ENCODE measurements at regions not wholly inside any gene's neighbourhood (a gene's known extent, or its start where the extent isn't known, plus 50 kb on each side); places are given as distances from the start of the nearest gene placed in this dataset.

DNA sequence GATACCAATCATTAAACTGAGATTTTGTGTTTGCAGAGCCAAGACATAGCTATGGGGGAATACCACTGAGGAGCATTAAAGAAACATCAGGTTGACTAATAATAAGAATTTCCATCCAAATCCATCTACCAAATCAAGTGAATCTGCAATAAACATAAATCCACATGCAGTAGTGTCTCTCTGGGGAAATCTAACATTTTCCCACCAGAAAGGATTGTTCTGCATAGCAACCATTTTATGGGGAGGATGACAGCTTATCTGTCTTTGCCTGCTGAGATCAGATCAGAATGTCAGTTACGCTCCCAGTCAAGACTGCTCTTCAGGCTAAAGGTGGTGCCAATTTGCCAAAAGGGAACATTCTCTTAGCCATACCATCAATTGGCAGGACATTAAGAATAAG lies 1098.9 kb upstream of the CHAC2 start:
- no peak for ATAC-seq (ENCODE audit: insufficient number of reproducible peaks, low FRiP score, low read depth)
- no peaks in the 10 kb centered on the region for H3K4me1 ChIP-seq (ENCODE audit: control insufficient read depth in 1 of 2, low read depth in 2 of 2)
- TF ChIP-seq, protein P1, sequence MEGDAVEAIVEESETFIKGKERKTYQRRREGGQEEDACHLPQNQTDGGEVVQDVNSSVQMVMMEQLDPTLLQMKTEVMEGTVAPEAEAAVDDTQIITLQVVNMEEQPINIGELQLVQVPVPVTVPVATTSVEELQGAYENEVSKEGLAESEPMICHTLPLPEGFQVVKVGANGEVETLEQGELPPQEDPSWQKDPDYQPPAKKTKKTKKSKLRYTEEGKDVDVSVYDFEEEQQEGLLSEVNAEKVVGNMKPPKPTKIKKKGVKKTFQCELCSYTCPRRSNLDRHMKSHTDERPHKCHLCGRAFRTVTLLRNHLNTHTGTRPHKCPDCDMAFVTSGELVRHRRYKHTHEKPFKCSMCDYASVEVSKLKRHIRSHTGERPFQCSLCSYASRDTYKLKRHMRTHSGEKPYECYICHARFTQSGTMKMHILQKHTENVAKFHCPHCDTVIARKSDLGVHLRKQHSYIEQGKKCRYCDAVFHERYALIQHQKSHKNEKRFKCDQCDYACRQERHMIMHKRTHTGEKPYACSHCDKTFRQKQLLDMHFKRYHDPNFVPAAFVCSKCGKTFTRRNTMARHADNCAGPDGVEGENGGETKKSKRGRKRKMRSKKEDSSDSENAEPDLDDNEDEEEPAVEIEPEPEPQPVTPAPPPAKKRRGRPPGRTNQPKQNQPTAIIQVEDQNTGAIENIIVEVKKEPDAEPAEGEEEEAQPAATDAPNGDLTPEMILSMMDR (IDR thresholded peaks at IDR 0.05) = no peak
- no peak overlapping the region for H3K27ac ChIP-seq
- no peaks in the 10 kb centered on the region for H3K27me3 ChIP-seq (replicated peaks; ENCODE audit: insufficient read depth)
- H3K9me3 ChIP-seq = no peaks in the 10 kb centered on the region
- H3K4me3 ChIP-seq = no peak overlapping the region
- no peak for DNase-seq (ENCODE audit: low spot score)
- no peaks in the 10 kb centered on the region for H3K36me3 ChIP-seq

DNA sequence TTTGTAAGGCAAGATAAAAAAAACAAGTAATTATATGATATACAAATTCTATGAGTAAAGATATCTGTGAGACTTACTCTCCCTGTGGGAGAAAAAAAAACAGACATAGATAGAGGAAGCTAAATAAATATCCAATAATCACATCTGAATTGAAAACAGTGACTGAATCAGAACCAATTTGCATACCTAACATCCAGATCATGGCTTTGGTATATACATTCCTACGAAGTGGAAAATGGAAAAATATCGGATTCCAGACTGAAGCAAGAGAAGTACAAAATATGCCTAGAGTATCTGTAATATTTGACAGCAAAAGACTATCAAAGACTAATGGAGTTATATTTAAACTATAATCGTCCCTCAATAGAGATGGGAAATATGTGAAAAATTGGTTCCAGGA lies 1108.1 kb upstream of the CHAC2 start:
- DNase-seq (ENCODE audit: low spot score) (no peak), ATAC-seq (ENCODE audit: insufficient number of reproducible peaks, low FRiP score, low read depth) (no peak)
- Histone ChIP-seq H3K36me3 (no peaks in the 10 kb centered on the region), H3K27me3 (replicated peaks; ENCODE audit: insufficient read depth) (no peaks in the 10 kb centered on the region), H3K4me1 (ENCODE audit: control insufficient read depth in 1 of 2, low read depth in 2 of 2) (no peaks in the 10 kb centered on the region), H3K9me3 (no peaks in the 10 kb centered on the region), H3K4me3 (no peak overlapping the region), H3K27ac (no peak overlapping the region)
- TF ChIP-seq, protein P1 (IDR thresholded peaks at IDR 0.05) = no peak

GRCh38 chr2:52658598-52658997 lies 1109.0 kb upstream of the CHAC2 start:
- H3K9me3 ChIP-seq = no peaks in the 10 kb centered on the region
- H3K27ac ChIP-seq = no peak overlapping the region
- ATAC-seq (ENCODE audit: insufficient number of reproducible peaks, low FRiP score, low read depth) = no peak
- TF ChIP-seq, protein P1 (IDR thresholded peaks at IDR 0.05) = no peak
- H3K36me3 ChIP-seq = no peaks in the 10 kb centered on the region
- H3K4me3 ChIP-seq = no peak overlapping the region
- no peak for DNase-seq (ENCODE audit: low spot score)
- H3K4me1 ChIP-seq (ENCODE audit: control insufficient read depth in 1 of 2, low read depth in 2 of 2) = no peaks in the 10 kb centered on the region
- no peaks in the 10 kb centered on the region for H3K27me3 ChIP-seq (replicated peaks; ENCODE audit: insufficient read depth)

GRCh38 chr2:52639692-52640091 lies 1127.9 kb upstream of the CHAC2 start:
- H3K9me3 ChIP-seq = peaks cover 3% of the 10 kb centered on the region
- ATAC-seq (ENCODE audit: insufficient number of reproducible peaks, low FRiP score, low read depth) = no peak
- TF ChIP-seq, protein P1 (IDR thresholded peaks at IDR 0.05) = no peak

GRCh38 chr2:52632543-52632942 lies 1135.1 kb upstream of the CHAC2 start:
- Histone ChIP-seq H3K4me1 (ENCODE audit: control insufficient read depth in 1 of 2, low read depth in 2 of 2) (no peaks in the 10 kb centered on the region), H3K27me3 (replicated peaks; ENCODE audit: insufficient read depth) (no peaks in the 10 kb centered on the region), H3K36me3 (no peaks in the 10 kb centered on the region), H3K9me3 (no peaks in the 10 kb centered on the region), H3K4me3 (no peak overlapping the region), H3K27ac (no peak overlapping the region)
- TF ChIP-seq, protein P1 (IDR thresholded peaks at IDR 0.05) = no peak
- no peak for DNase-seq (ENCODE audit: low spot score)
- ATAC-seq (ENCODE audit: insufficient number of reproducible peaks, low FRiP score, low read depth) = no peak

More at GRCh38 chr2:52639692-52640091, 1127.9 kb upstream of the CHAC2 start:
- Histone ChIP-seq H3K4me3 (no peak overlapping the region), H3K27ac (no peak overlapping the region), H3K4me1 (ENCODE audit: control insufficient read depth in 1 of 2, low read depth in 2 of 2) (no peaks in the 10 kb centered on the region), H3K27me3 (replicated peaks; ENCODE audit: insufficient read depth) (no peaks in the 10 kb centered on the region), H3K36me3 (no peaks in the 10 kb centered on the region)
- no peak for DNase-seq (ENCODE audit: low spot score)

Measured in thoracic aorta (tissue), 2 donors.